K562 (cell line): ENCODE measurements at regions not wholly inside any gene's neighbourhood (a gene's known extent, or its start where the extent isn't known, plus 50 kb on each side); places are given as distances from the start of the nearest gene placed in this dataset.

Source experiments
- ATAC-seq: fragments of 200-7000 bp; cut with Tn5 transposase; 3 replicates; pipeline ENCODE4 v1.9.1; 2020; ENCODE audit warnings: moderate library complexity
- BruUV-seq: library from RNA; stranded (reverse); fragments of 400-500 nt; replicated peaks from 2 replicates; lab custom pipeline; 2021; lab: Mats Ljungman, UMichigan
- CTCF ChIA-PET: fragments of 300-600 bp; formaldehyde crosslinking; extraction: SDS; loops from one replicate; lab custom pipeline; 2021; ENCODE audit warnings: low intra/inter-chr PET ratio; lab: Yijun Ruan, JAX
- POLR2A ChIA-PET: fragments of 300-600, 350-650 bp; sonication (Branson Sonifier 250); formaldehyde crosslinking; extraction: SDS; loops from one replicate; lab custom pipeline; 2021; ENCODE audit warnings: antibody characterized with exemption, inconsistent platforms; lab: Yijun Ruan, JAX
- DNase-seq, 4 experiments: peaks; one replicate each; pipeline versions ENCODE4 v3.0.0 to v3.0.0-alpha.2; 2011 to 2018; ENCODE audit warnings: low spot score in 3 of 4, mixed read lengths in 3 of 4; ENCODE audit errors: extremely low read depth in 1 of 4
- FAIRE-seq: peaks from 2 replicates; lab custom pipeline; 2011; peaks lifted over from hg19 to GRCh38; lab: Jason Lieb, UNC
- H2AFZ ChIP-seq: 2 replicates; pipeline ENCODE4 v1.6.0; 2011; ENCODE audit warnings: low read depth, low read length, control low read depth, inconsistent platforms
- H3K27ac ChIP-seq: fragments of 200-600 bp; 3 replicates; pipeline ENCODE4 v1.8.0; 2011; ENCODE audit warnings: low read depth, mild to moderate bottlenecking, control low read depth, inconsistent platforms, low read length, moderate library complexity, mixed read lengths; ENCODE audit errors: extremely low read depth
- H3K27me3 ChIP-seq, 2 experiments: fragments of 300-600 bp in 1 of 2; 2 replicates in 1 of 2; 3 replicates in 1 of 2; pipeline versions ENCODE4 v1.6.0 to v1.8.0; 2011; ENCODE audit warnings: inconsistent platforms in 2 of 2, low read length in 2 of 2, mild to moderate bottlenecking in 1 of 2, mixed read lengths in 1 of 2, moderate library complexity in 1 of 2; ENCODE audit not compliant: control insufficient read depth in 2 of 2, insufficient read depth in 2 of 2
- H3K36me3 ChIP-seq: fragments of 300-600 bp; 3 replicates; pipeline ENCODE4 v1.8.0; 2011; ENCODE audit warnings: mild to moderate bottlenecking, low read length, inconsistent platforms; ENCODE audit not compliant: control insufficient read depth, insufficient read depth
- H3K4me1 ChIP-seq, 2 experiments: fragments of 200-600 bp in 1 of 2; replicated peaks in 1 of 2; 2 replicates in 1 of 2; 3 replicates in 1 of 2; pipeline versions ENCODE4 v1.5.1 to v1.8.0; 2011; ENCODE audit warnings: inconsistent platforms in 2 of 2, low read length in 2 of 2, mild to moderate bottlenecking in 1 of 2, mixed read lengths in 1 of 2, moderate library complexity in 1 of 2; ENCODE audit not compliant: control insufficient read depth in 2 of 2, insufficient read depth in 2 of 2
- H3K4me2 ChIP-seq: 2 replicates; pipeline ENCODE4 v1.6.1; 2011; ENCODE audit warnings: low read length, control low read depth, inconsistent platforms, mixed read lengths; ENCODE audit not compliant: insufficient read depth
- H3K4me3 ChIP-seq: fragments of 200-600 bp; sonication (generic), shearing (Covaris generic); 2 replicates; pipeline ENCODE4 v1.5.1; 2016; ENCODE audit warnings: control low read depth, inconsistent platforms
- H3K79me2 ChIP-seq: fragments of 200-600 bp; 3 replicates; pipeline ENCODE4 v1.8.0; 2011; ENCODE audit warnings: low read length, inconsistent platforms; ENCODE audit not compliant: control insufficient read depth, insufficient read depth
- H3K9ac ChIP-seq, 2 experiments: 2 replicates each; pipeline versions ENCODE4 v1.6.0 to v1.6.1; 2011; ENCODE audit warnings: low read depth in 2 of 2, low read length in 2 of 2, control low read depth in 1 of 2, inconsistent platforms in 1 of 2, mild to moderate bottlenecking in 1 of 2, mixed read lengths in 1 of 2; ENCODE audit not compliant: insufficient read depth in 1 of 2
- H3K9me1 ChIP-seq: one replicate; pipeline ENCODE4 v1.6.0; 2011; ENCODE audit warnings: inconsistent platforms, mild to moderate bottlenecking, low read length, moderate library complexity; ENCODE audit not compliant: control insufficient read depth, insufficient read depth
- H3K9me3 ChIP-seq: replicated peaks from 2 replicates; pipeline ENCODE4 v1.5.1; 2011; ENCODE audit warnings: low read depth, low read length, inconsistent platforms; ENCODE audit not compliant: control insufficient read depth, insufficient read depth
- H4K20me1 ChIP-seq: replicated peaks from 2 replicates; pipeline ENCODE4 v1.6.1; 2011; ENCODE audit warnings: low read length, inconsistent platforms, mixed read lengths; ENCODE audit not compliant: control insufficient read depth, insufficient read depth
- E2F3 ChIP-seq: fragments of 250-450 bp; sonication (Bioruptor Pico); IDR thresholded peaks from 2 replicates; pipeline ENCODE4 v1.4.0; 2020; ENCODE audit warnings: mild to moderate bottlenecking
- HDGF ChIP-seq: fragments of 450-650 bp; IDR thresholded peaks from 2 replicates; pipeline ENCODE4 v1.6.1; 2016
- PCBP2 ChIP-seq: fragments of 200-400 bp; formaldehyde crosslinking; IDR thresholded peaks from 2 replicates; pipeline ENCODE4 v1.6.1; 2018; ENCODE audit warnings: low read length, low read depth, mild to moderate bottlenecking, moderate library complexity; ENCODE audit not compliant: poor library complexity, severe bottlenecking
- PHF20 ChIP-seq: fragments of 450-650 bp; IDR thresholded peaks from 2 replicates; pipeline ENCODE4 v1.6.1; 2018; ENCODE audit not compliant: partially characterized antibody
- RREB1 ChIP-seq: fragments of 250-450 bp; sonication (Bioruptor Pico); IDR thresholded peaks from 2 replicates; pipeline ENCODE4 v1.4.0; 2020
- SRF ChIP-seq, 2 experiments: fragments of 250-450, 450-650 bp in 1 of 2; sonication (Bioruptor Pico) in 1 of 2; sonication (generic) in 1 of 2; formaldehyde crosslinking; IDR thresholded peaks; 2 replicates each; pipeline versions ENCODE4 v1.5.0 to v1.5.1; 2020 to 2022; ENCODE audit warnings: mild to moderate bottlenecking in 1 of 2, missing genetic modification reagents in 1 of 2
- STAT5B ChIP-seq: fragments of 250-450 bp; sonication (Bioruptor Pico); IDR thresholded peaks from 2 replicates; pipeline ENCODE4 v1.8.0; 2021; ENCODE audit warnings: mild to moderate bottlenecking, inconsistent platforms
- ZNF76 ChIP-seq: fragments of 250-450 bp; sonication (Bioruptor Pico); IDR thresholded peaks from 2 replicates; pipeline ENCODE4 v1.4.0; 2020; ENCODE audit warnings: mild to moderate bottlenecking, moderate library complexity, borderline replicate concordance
- ZNF830 ChIP-seq: fragments of 250-450 bp; sonication (Bioruptor Pico); IDR thresholded peaks from 2 replicates; pipeline ENCODE4 v1.5.0; 2021; ENCODE audit warnings: mild to moderate bottlenecking
- WGBS: fragments of 100-300 bp; shearing (Covaris generic); methylation state at CpG from one replicate; pipeline ENCODE4 v1.1.6; 2016; ENCODE audit warnings: low coverage, mixed read lengths; ENCODE audit not compliant: insufficient coverage; ENCODE audit errors: missing lambda C conversion rate; 5-methylcytosine and 5-hydroxymethylcytosine counted together
- in situ Hi-C: fragments of 300-500 bp; cut with MboI; formaldehyde crosslinking; loops from 4 replicates; pipeline ENCODE4 v1.15.0; 2018; ENCODE audit warnings: inconsistent platforms, mixed read lengths
- intact Hi-C: fragments of 100-400 bp; cut with micrococcal nuclease; formaldehyde crosslinking; loops from 2 replicates; pipeline ENCODE4 v1.14.2; 2022
- TF ChIP-seq, protein P1 (sequence below), 2 experiments: fragments of 150-350 bp in 1 of 2; IDR thresholded peaks; 2 replicates each; pipeline ENCODE4 v1.6.1; 2012 to 2016; ENCODE audit warnings: low read depth in 2 of 2, low read length in 2 of 2, mild to moderate bottlenecking in 1 of 2, moderate library complexity in 1 of 2

GRCh38 chr22:27100789-27101188 lies 443.4 kb downstream of the MIAT start (continued):
- no peak for TF ChIP-seq HDGF

- Histone ChIP-seq H3K27ac (no peak overlapping the region), H3K4me1 (no peaks in the 10 kb centered on the region), H4K20me1 (no peaks in the 10 kb centered on the region), H3K36me3 (no peaks in the 10 kb centered on the region), H3K9me3 (no peaks in the 10 kb centered on the region), H3K9ac (no peak overlapping the region), H3K4me3 (no peak overlapping the region), H3K4me2 (no peak overlapping the region), H3K79me2 (no peaks in the 10 kb centered on the region), H3K9me1 (no peaks in the 10 kb centered on the region), H2AFZ (no peak overlapping the region), H3K27me3 (no peaks in the 10 kb centered on the region; a peak in 1 of 5 replicates)
- DNase-seq: no peak
- intact Hi-C loops (no loop called here), in situ Hi-C loops (no loop called here)
- POLR2A ChIA-PET: no interaction called here
- ATAC-seq: no peak
- 0% methylated on average over 1 of the region's 1 CpG for WGBS
- no TSS peak for BruUV-seq
- no peak for FAIRE-seq
- CTCF ChIA-PET: no interaction called here
- TF ChIP-seq E2F3 (no peak), RREB1 (CRISPR knock-in tag) (no peak), PCBP2 (no peak), SRF (CRISPR knock-in tag; IDR thresholded peaks at IDR 0.05) (no peak), PHF20 (no peak), ZNF830 (CRISPR knock-in tag) (no peak), ZNF76 (no peak), STAT5B (no peak)
- TF ChIP-seq, protein P1, sequence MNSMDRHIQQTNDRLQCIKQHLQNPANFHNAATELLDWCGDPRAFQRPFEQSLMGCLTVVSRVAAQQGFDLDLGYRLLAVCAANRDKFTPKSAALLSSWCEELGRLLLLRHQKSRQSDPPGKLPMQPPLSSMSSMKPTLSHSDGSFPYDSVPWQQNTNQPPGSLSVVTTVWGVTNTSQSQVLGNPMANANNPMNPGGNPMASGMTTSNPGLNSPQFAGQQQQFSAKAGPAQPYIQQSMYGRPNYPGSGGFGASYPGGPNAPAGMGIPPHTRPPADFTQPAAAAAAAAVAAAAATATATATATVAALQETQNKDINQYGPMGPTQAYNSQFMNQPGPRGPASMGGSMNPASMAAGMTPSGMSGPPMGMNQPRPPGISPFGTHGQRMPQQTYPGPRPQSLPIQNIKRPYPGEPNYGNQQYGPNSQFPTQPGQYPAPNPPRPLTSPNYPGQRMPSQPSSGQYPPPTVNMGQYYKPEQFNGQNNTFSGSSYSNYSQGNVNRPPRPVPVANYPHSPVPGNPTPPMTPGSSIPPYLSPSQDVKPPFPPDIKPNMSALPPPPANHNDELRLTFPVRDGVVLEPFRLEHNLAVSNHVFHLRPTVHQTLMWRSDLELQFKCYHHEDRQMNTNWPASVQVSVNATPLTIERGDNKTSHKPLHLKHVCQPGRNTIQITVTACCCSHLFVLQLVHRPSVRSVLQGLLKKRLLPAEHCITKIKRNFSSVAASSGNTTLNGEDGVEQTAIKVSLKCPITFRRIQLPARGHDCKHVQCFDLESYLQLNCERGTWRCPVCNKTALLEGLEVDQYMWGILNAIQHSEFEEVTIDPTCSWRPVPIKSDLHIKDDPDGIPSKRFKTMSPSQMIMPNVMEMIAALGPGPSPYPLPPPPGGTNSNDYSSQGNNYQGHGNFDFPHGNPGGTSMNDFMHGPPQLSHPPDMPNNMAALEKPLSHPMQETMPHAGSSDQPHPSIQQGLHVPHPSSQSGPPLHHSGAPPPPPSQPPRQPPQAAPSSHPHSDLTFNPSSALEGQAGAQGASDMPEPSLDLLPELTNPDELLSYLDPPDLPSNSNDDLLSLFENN (IDR thresholded peaks at IDR 0.05; ENCODE audit: low read depth in 2 of 2, low read length in 2 of 2): no peak
Measured at GRCh38 chr22:27101288-27101687, 443.9 kb downstream of the MIAT start.
